Activated T-helper 2 cell treated with anti-CD3 and anti-CD28 coated beads, Interferon-gamma antibody, Interleukin-2, Interleukin-4, amounts not matched to agents 10 μg/mL and 5 μg/mL and 100 μg/mL, durations not matched to agents 14 hours and 24 hours and 36 hours (primary cell): ENCODE measurements at regions not wholly inside any gene's neighbourhood (a gene's known extent, or its start where the extent isn't known, plus 50 kb on each side); places are given as distances from the start of the nearest gene placed in this dataset.

Experiments
- DNase-seq: peaks from one replicate; pipeline ENCODE4 v3.0.0; 2021; ENCODE audit warnings: low spot score
- H3K27ac Mint-ChIP-seq: one replicate; pipeline ENCODE4 v1.8.0; 2021; ENCODE audit warnings: mixed read lengths
- H3K27me3 Mint-ChIP-seq: one replicate; pipeline ENCODE4 v1.8.0; 2021; ENCODE audit warnings: low read depth, mixed read lengths
- H3K36me3 Mint-ChIP-seq: one replicate; pipeline ENCODE4 v1.8.0; 2021; ENCODE audit warnings: low read depth, mixed read lengths
- H3K4me1 Mint-ChIP-seq: one replicate; pipeline ENCODE4 v1.8.0; 2021; ENCODE audit warnings: low read depth, mixed read lengths
- H3K4me3 Mint-ChIP-seq: one replicate; pipeline ENCODE4 v1.8.0; 2021; ENCODE audit warnings: low read depth, mild to moderate bottlenecking, moderate library complexity, mixed read lengths
- H3K9me3 Mint-ChIP-seq: one replicate; pipeline ENCODE4 v1.8.0; 2021; ENCODE audit warnings: mixed read lengths
- intact Hi-C: fragments of 100-400 bp; cut with micrococcal nuclease; formaldehyde crosslinking; loops from one replicate; pipeline ENCODE4 v1.15.1; 2023

DNA sequence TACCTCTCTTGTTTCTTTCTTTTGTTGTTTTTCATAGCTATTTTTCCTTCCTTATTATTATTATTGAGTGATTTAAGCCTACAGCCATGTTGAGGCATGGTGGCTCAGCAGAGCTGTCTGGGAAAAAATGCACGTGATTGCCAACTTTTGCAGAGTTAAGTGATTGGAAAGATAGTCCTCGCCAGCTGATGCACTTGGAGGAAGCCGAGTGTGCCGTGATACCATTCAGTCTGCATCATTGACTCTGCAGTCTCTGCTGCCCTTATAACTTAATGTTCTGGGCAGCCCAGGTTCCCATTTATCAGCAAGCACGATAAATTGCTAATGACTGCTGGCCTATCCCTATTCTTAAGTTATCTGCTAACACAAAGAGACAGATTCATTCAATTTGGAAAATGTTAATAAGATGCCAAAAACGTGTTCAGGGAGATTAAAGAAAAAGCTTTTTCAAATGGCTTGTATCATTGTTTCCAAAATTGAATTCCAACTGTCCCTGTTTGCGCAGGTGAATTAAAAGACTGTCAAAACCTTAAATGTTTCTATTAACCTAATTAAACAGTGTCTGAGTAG lies 232.9 kb upstream of the NPY start:
- Mint-ChIP-seq H3K27me3 (peaks cover 38% of the 10 kb centered on the region), H3K9me3 (no peaks in the 10 kb centered on the region), H3K36me3 (no peaks in the 10 kb centered on the region), H3K27ac (no peak overlapping the region), H3K4me1 (peaks cover 12% of the 10 kb centered on the region), H3K4me3 (no peak overlapping the region)
- intact Hi-C loops = no loop called here
- DNase-seq = no peak

DNA sequence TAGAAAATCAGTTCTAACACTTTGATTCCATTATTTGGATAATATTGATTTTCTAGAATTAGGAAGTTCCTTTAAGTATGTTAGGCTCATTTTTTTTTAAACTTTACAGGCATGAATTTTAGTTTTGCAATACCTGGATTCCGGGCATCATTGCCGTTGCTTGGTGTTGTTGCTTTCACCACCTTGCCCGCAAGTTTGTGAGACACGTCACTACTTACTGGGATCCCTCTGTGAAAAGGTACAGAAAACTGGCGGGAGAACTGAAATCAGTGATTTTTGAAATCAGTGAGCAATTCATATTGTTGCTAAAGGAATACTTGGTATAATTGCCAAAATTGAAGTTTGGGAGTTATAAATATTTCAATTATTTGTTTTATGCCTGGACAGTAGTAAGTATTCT lies 232.3 kb upstream of the NPY start:
- intact Hi-C loops = no loop called here
- no peaks in the 10 kb centered on the region for H3K36me3 Mint-ChIP-seq
- DNase-seq = no peak
- peaks cover 12% of the 10 kb centered on the region for H3K4me1 Mint-ChIP-seq
- no peak overlapping the region for H3K4me3 Mint-ChIP-seq
- H3K9me3 Mint-ChIP-seq = no peaks in the 10 kb centered on the region
- no peak overlapping the region for H3K27ac Mint-ChIP-seq
- H3K27me3 Mint-ChIP-seq = peaks cover 38% of the 10 kb centered on the region

DNA sequence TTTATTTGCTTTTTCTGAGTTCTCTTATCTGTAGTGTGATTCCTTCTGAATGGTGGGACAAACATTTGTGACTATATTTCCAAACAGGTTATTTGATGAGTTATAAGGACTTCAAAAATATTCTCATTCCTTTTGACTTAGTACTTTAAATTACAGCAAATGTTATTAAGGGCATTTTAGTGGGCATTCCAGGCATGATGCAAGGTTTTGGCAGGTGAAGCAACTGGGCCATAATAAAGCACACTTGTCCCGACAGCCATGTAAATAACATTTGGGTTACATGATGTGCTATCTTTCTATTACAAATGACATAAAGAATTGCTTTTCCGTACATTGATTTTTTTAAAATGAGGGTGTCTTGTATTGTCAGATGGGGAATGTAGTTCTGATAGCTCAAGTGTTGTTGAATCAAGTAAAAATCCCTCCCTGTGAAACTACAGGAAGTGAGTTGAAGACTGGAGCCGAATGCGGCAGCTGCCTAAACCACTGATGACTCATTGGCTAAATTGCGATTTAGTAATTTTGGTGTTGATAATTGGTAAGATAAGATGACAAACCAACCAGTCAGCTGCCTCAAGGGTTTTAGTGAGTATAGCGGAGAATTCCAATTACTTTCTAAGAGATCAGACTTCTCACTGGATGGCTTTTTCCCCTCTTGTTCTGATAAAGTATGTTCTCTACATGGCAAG lies 231.3 kb upstream of the NPY start:
- Mint-ChIP-seq H3K36me3 (no peaks in the 10 kb centered on the region), H3K27me3 (peaks cover 40% of the 10 kb centered on the region), H3K4me1 (peaks cover 12% of the 10 kb centered on the region), H3K9me3 (no peaks in the 10 kb centered on the region), H3K27ac (no peak overlapping the region), H3K4me3 (no peak overlapping the region)
- intact Hi-C loops = no loop called here
- no peak for DNase-seq

DNA sequence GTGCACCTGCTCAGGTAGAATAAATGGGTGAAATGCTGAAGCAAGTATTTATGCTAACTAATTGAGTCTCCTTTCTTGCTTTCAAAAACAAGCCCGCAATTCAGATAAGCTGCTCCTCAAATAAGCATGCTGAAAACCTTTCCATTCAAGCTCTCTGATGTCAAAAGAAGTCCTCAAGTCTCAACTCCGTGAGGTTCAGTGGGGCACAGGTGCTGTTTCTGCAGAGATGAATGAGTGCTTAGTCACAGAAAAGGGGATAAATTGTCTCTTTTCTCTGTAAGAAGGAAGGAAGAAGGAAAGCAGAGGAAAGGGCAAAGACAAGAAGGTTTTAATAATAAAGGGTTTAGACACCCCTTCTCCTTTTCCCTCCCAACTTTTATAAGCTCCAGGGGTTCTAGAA lies 229.8 kb upstream of the NPY start:
- Mint-ChIP-seq H3K4me1 (peaks cover 12% of the 10 kb centered on the region), H3K9me3 (no peaks in the 10 kb centered on the region), H3K36me3 (no peaks in the 10 kb centered on the region), H3K27me3 (peaks cover 40% of the 10 kb centered on the region), H3K27ac (no peak overlapping the region), H3K4me3 (no peak overlapping the region)
- DNase-seq = no peak
- intact Hi-C loops = no loop called here

DNA sequence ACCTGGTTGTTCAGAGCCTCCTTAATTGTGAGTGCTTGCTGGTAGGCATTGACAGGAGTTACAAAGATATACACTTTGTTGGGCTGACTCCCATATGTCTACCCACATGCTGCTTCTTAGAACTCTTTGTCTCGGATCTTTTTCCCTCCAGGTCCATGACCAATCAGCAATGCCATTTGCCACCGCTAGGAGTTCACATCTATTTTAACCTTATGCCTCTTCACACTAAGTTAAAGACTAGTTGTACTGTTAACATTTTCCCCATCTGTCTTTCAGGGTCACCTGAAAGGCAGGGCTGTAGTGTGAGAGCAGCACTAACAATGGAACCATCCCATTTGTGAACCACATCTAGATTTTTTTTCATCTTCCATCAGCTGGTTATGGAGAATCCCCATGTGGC lies 226.7 kb upstream of the NPY start:
- intact Hi-C loops = no loop called here
- H3K36me3 Mint-ChIP-seq = no peaks in the 10 kb centered on the region
- H3K27ac Mint-ChIP-seq = no peak overlapping the region
- H3K4me3 Mint-ChIP-seq = no peak overlapping the region
- no peaks in the 10 kb centered on the region for H3K9me3 Mint-ChIP-seq
- DNase-seq = no peak
- H3K4me1 Mint-ChIP-seq = peaks cover 16% of the 10 kb centered on the region
- H3K27me3 Mint-ChIP-seq = peaks cover 30% of the 10 kb centered on the region

DNA sequence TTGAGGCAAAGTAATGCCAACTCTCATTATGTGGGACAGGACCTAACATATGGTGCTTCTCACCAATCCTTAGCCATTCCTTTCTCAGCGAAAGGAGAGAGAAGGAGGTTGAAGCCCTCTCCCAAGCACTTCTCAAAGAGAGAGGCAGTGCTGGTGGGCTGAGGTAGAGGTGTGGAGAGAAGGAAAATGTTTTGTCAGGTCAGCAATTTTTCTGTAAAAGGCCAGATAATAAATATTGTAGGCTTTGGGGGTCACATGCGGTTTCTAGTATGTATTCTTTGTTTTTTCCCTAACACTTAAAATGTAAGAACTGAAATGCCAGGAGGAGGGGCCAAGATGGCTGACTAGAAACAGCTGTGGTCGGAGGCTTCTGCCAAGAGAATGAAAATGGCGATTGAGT lies 225.0 kb upstream of the NPY start:
- H3K4me1 Mint-ChIP-seq = peaks cover 3% of the 10 kb centered on the region
- peaks cover 22% of the 10 kb centered on the region for H3K27me3 Mint-ChIP-seq
- intact Hi-C loops = no loop called here
- no peak overlapping the region for H3K27ac Mint-ChIP-seq
- no peak overlapping the region for H3K4me3 Mint-ChIP-seq
- no peaks in the 10 kb centered on the region for H3K36me3 Mint-ChIP-seq
- no peaks in the 10 kb centered on the region for H3K9me3 Mint-ChIP-seq
- DNase-seq = no peak

DNA sequence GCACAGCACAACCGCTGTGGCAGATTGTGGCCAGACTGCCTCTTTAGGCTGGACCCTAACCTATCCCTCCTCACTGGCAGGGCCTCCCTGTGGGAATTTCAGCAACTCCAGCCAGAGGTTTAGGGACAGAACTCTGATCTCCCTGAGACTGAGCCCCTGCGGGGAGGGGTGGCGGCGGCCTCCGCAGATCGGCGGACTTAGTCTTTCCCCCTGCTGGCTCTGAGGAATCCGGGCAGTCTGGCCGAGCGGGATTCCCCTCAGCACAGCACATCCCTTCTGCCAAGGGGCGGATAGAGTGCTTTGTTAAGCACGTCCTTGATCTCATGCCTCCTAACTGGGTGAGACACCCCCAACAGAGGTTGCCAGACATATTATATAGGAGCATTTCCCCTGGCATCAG lies 224.2 kb upstream of the NPY start:
- no peak for DNase-seq
- H3K36me3 Mint-ChIP-seq = no peaks in the 10 kb centered on the region
- no peak overlapping the region for H3K27ac Mint-ChIP-seq
- peaks cover 3% of the 10 kb centered on the region for H3K4me1 Mint-ChIP-seq
- no peak overlapping the region for H3K4me3 Mint-ChIP-seq
- intact Hi-C loops = no loop called here
- H3K27me3 Mint-ChIP-seq = peaks cover 14% of the 10 kb centered on the region
- H3K9me3 Mint-ChIP-seq = no peaks in the 10 kb centered on the region

DNA sequence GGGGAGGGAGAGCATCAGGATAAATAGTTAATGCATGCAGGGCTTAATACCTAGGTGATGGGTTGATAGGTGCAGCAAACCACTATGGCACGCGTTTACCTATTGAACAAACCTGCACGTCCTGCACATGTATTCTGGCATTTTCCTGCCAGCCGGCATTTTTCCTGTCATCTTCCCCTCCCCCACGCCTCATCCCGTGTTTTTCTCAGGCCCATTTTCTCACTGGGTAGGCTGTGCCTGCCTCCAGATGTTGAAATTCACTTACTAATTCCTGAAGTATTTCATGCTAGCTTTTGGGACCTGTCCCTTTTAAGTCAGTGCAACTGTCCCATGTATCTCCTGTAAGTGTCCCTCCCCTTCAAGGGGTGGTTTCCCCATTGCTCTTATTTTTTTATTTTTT lies 220.3 kb upstream of the NPY start:
- DNase-seq = no peak
- no peaks in the 10 kb centered on the region for H3K36me3 Mint-ChIP-seq
- H3K4me3 Mint-ChIP-seq = no peak overlapping the region
- H3K9me3 Mint-ChIP-seq = no peaks in the 10 kb centered on the region
- intact Hi-C loops = no loop called here
- H3K4me1 Mint-ChIP-seq = peaks cover 3% of the 10 kb centered on the region
- no peak overlapping the region for H3K27ac Mint-ChIP-seq
- no peaks in the 10 kb centered on the region for H3K27me3 Mint-ChIP-seq

DNA sequence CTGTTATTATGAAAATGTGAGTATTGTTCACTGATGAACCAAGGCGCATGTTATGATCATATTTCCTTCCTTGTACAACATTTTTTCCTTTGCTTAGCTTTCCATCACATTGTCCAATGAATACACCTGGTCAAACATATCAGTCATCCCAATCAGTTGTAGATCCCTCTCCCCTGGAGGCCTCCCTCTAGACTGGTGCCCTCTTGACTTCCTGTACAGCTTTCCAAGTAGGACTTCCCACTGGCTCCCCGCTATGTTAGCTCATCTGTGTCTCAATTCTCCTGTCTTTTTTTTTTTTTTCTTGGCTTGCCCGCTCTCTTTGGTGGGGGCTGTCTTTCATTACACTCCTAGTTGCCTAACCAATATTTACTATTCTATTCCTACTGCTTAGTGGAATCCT lies 214.2 kb upstream of the NPY start:
- H3K4me3 Mint-ChIP-seq = no peak overlapping the region
- H3K9me3 Mint-ChIP-seq = no peaks in the 10 kb centered on the region
- H3K4me1 Mint-ChIP-seq = no peaks in the 10 kb centered on the region
- no peaks in the 10 kb centered on the region for H3K36me3 Mint-ChIP-seq
- DNase-seq = no peak
- intact Hi-C loops = no loop called here
- no peak overlapping the region for H3K27ac Mint-ChIP-seq
- peaks cover 8% of the 10 kb centered on the region for H3K27me3 Mint-ChIP-seq

DNA sequence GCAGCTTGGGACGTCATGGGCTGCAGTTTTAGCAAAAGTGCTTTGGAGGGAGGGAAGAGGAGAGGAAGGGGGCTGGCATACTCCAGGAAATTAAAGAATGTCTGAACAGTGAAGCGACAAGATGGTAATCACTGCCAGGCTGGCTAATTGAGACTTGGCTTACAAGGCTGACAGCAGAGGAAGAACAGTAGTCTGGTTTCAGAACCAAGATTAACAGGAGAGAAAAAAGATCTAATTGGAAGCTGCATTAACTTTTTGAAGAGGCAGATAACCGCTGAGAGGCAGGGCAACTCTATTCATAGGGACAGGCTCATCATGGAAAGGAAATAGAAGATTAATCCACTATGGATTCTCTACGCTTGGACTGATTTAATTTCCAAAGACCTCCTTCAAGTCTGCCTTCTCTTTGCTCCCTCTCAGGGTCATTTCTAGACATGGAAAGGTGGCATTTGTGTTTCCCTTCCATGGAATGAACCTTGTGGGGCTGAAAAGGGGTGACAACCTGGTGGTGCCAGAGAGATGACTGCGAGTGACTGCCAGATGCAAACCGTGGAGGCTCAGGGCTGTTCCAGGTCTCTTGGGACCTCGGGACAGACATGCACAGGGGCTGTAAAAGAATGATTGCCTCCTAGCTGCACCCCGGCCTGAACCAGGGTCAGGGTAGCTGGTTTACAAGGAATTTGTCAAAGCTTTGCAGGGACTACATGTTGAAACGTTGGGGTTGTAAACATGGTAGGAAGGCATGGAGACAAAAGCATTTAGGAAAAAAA lies 210.2 kb upstream of the NPY start:
- intact Hi-C loops = no loop called here
- no peak for DNase-seq
- H3K27ac Mint-ChIP-seq = no peak overlapping the region
- no peaks in the 10 kb centered on the region for H3K36me3 Mint-ChIP-seq
- no peaks in the 10 kb centered on the region for H3K4me1 Mint-ChIP-seq
- H3K27me3 Mint-ChIP-seq = peaks cover 10% of the 10 kb centered on the region
- no peaks in the 10 kb centered on the region for H3K9me3 Mint-ChIP-seq
- H3K4me3 Mint-ChIP-seq = no peak overlapping the region

DNA sequence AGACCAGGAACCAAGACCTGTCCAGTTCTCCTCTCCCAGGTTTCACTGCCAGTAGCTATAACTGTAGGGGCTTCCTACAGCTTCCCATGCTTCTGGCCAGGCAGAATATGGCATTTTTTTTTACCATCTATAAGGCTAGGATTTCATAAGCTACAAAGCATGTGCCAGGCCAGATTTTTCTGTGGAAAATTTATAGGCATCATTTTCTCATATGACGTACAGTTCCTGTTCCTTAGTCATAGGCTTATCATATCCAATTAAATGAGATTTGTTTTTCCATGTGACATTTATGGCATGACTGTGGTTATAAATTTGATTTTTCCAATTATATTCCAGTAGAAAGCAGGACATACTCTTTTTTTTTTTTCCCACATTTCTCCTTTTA lies 208.6 kb upstream of the NPY start:
- Mint-ChIP-seq H3K27me3 (peaks cover 10% of the 10 kb centered on the region), H3K27ac (no peak overlapping the region), H3K9me3 (no peaks in the 10 kb centered on the region), H3K36me3 (no peaks in the 10 kb centered on the region), H3K4me1 (no peaks in the 10 kb centered on the region), H3K4me3 (no peak overlapping the region)
- no peak for DNase-seq
- intact Hi-C loops = no loop called here

DNA sequence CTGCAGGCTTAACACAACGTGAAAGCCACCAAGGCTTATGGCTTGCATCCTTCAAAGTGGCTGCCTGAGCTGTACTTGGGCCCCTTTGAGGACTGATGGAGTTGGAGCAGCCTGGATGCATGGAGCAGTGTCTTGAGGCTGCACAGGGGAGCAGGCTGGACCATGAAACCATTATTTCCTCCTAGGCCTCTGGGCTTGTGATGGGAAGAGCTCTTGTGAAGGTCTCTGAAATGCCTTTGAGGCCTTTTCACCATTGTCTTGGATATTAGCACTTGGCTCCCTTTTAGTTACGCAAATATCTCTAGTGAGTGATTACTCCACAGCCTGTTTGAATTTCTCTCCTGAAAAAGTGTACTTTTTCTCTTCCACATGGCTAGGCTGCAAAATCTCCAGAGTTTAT lies 201.2 kb upstream of the NPY start:
- Mint-ChIP-seq H3K27me3 (peaks cover 2% of the 10 kb centered on the region), H3K36me3 (no peaks in the 10 kb centered on the region), H3K27ac (no peak overlapping the region), H3K9me3 (no peaks in the 10 kb centered on the region), H3K4me1 (no peaks in the 10 kb centered on the region), H3K4me3 (no peak overlapping the region)
- DNase-seq = no peak
- intact Hi-C loops = no loop called here

DNA sequence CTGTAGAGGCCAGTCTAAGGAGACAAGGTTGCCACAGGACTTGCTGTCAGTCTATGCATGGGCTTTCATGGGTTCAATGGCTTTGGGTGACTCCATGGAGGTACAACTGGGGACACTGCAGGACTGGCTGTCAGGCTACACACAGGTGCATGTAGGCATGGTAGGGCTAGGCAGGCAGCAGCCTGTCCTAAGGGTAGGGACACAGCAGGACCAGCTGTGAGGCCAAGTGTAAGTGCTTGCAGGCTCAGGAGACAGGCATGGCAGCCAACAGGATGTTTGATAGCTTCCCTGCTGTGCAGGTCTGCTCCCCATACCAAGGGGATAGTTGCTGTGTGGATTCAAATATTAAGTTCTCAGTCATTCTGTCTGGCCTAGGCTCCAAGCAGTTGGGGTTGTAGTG lies 181.0 kb upstream of the NPY start:
- Mint-ChIP-seq H3K4me1 (no peaks in the 10 kb centered on the region), H3K9me3 (peaks cover 14% of the 10 kb centered on the region), H3K27ac (no peak overlapping the region), H3K27me3 (peaks cover 1% of the 10 kb centered on the region), H3K4me3 (no peak overlapping the region), H3K36me3 (no peaks in the 10 kb centered on the region)
- DNase-seq = no peak
- intact Hi-C loops = no loop called here
